Tibial nerve (tissue), 4 donors: ENCODE measurements at regions not wholly inside any gene's neighbourhood (a gene's known extent, or its start where the extent isn't known, plus 50 kb on each side); places are given as distances from the start of the nearest gene placed in this dataset.

Experiments used
- EP300 ChIP-seq, 2 donors: sonication (generic); formaldehyde crosslinking; IDR thresholded peaks; one replicate each; pipeline ENCODE4 v1.6.1; 2017; ENCODE audit warnings: antibody characterized with exemption in 2 of 2, mild to moderate bottlenecking in 1 of 2
- POLR2A ChIP-seq, 2 donors: fragments of 450-650 bp; IDR thresholded peaks; one replicate each; pipeline ENCODE4 v1.6.1; 2017; ENCODE audit warnings: antibody characterized with exemption in 2 of 2, mild to moderate bottlenecking in 2 of 2, moderate library complexity in 2 of 2
- TF ChIP-seq, protein P1 (sequence below), 5 experiments: fragments of 200-600 bp in 3 of 5; fragments of 450-650 bp in 2 of 5; sonication (generic) in 3 of 5; IDR thresholded peaks; one replicate each; pipeline ENCODE4 v1.5.1; 2016 to 2019; ENCODE audit warnings: antibody characterized with exemption in 5 of 5, mild to moderate bottlenecking in 3 of 5, moderate library complexity in 2 of 5

DNA sequence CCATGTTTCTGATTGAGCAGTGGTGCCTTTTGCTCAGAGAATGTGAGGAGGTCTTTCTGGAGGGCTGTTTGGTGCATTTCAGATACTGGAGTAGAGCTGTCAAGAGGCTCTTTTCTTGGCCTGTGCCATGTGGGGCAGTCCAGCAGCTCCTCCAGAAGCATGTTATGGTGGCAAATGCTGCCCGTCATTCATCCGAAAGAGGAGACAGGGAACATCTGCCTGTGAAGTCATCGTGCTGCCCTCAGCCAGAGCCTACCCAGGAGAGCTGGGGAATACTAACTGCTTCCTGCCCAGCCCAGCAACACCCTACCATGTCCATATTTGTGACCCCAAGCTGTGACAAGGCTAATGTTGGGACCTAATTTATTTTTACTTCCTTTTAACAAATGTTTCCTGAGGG, 82.2 kb upstream of the SLC6A6 start:
- TF ChIP-seq, protein P1, sequence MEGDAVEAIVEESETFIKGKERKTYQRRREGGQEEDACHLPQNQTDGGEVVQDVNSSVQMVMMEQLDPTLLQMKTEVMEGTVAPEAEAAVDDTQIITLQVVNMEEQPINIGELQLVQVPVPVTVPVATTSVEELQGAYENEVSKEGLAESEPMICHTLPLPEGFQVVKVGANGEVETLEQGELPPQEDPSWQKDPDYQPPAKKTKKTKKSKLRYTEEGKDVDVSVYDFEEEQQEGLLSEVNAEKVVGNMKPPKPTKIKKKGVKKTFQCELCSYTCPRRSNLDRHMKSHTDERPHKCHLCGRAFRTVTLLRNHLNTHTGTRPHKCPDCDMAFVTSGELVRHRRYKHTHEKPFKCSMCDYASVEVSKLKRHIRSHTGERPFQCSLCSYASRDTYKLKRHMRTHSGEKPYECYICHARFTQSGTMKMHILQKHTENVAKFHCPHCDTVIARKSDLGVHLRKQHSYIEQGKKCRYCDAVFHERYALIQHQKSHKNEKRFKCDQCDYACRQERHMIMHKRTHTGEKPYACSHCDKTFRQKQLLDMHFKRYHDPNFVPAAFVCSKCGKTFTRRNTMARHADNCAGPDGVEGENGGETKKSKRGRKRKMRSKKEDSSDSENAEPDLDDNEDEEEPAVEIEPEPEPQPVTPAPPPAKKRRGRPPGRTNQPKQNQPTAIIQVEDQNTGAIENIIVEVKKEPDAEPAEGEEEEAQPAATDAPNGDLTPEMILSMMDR (IDR thresholded peaks at IDR 0.05) = no peak
- TF ChIP-seq POLR2A (IDR thresholded peaks at IDR 0.05) (no peak), EP300 (IDR thresholded peaks at IDR 0.05) (no peak)
